WTC11 (cell line): ENCODE measurements at regions not wholly inside any gene's neighbourhood (a gene's known extent, or its start where the extent isn't known, plus 50 kb on each side); places are given as distances from the start of the nearest gene placed in this dataset.

ENCODE experiments used
- CTCF ChIP-seq: fragments of 200-600 bp; IDR thresholded peaks from 2 replicates; pipeline ENCODE4 v1.8.0; 2022; ENCODE audit warnings: antibody characterized with exemption
- TP53 ChIP-seq: sonication (generic); formaldehyde crosslinking; IDR thresholded peaks from 2 replicates; pipeline ENCODE4 v1.8.1; 2023; ENCODE audit warnings: mild to moderate bottlenecking, missing genetic modification reagents

GRCh38 chr13:104450006-104450405, 1383.8 kb upstream of the SLC10A2 start:
- no peak for TF ChIP-seq CTCF
- no peak for TF ChIP-seq TP53
